KMS-11 (cell line): ENCODE measurements at regions not wholly inside any gene's neighbourhood (a gene's known extent, or its start where the extent isn't known, plus 50 kb on each side); places are given as distances from the start of the nearest gene placed in this dataset.

Experiments used
- H2AFZ ChIP-seq: fragments of 200-600 bp; sonication (generic); 2 replicates; pipeline ENCODE4 v1.6.1; 2016; ENCODE audit warnings: antibody characterized with exemption, mixed run types, low read depth
- H3K27ac ChIP-seq: fragments of 200-600 bp; sonication (generic); 2 replicates; pipeline ENCODE4 v1.6.1; 2016; ENCODE audit warnings: mild to moderate bottlenecking, mixed run types
- H3K27me3 ChIP-seq: fragments of 200-600 bp; sonication (generic); 2 replicates; pipeline ENCODE4 v1.6.1; 2017; ENCODE audit warnings: mild to moderate bottlenecking, low read depth, mixed run types, moderate library complexity; ENCODE audit not compliant: insufficient read depth
- H3K36me3 ChIP-seq: fragments of 200-600 bp; sonication (generic); 2 replicates; pipeline ENCODE4 v1.6.1; 2017; ENCODE audit warnings: mild to moderate bottlenecking, mixed run types; ENCODE audit not compliant: insufficient read depth
- H3K4me1 ChIP-seq: fragments of 200-600 bp; sonication (generic); 2 replicates; pipeline ENCODE4 v1.6.1; 2016; ENCODE audit warnings: mild to moderate bottlenecking, low read depth, mixed run types; ENCODE audit not compliant: poor library complexity, severe bottlenecking
- H3K4me2 ChIP-seq: fragments of 200-600 bp; sonication (generic); 2 replicates; pipeline ENCODE4 v1.7.0; 2016; ENCODE audit warnings: mild to moderate bottlenecking, mixed run types
- H3K4me3 ChIP-seq: fragments of 200-600 bp; sonication (generic); IDR thresholded peaks from 2 replicates; pipeline ENCODE4 v1.6.1; 2017; ENCODE audit warnings: low read depth, low read length, mixed read lengths; ENCODE audit not compliant: insufficient read depth
- H3K79me2 ChIP-seq: fragments of 200-600 bp; sonication (generic); 2 replicates; pipeline ENCODE4 v1.6.1; 2016; ENCODE audit warnings: low read depth, mixed run types; ENCODE audit not compliant: insufficient read depth
- H3K9ac ChIP-seq: fragments of 200-600 bp; sonication (generic); 2 replicates; pipeline ENCODE4 v1.6.1; 2016; ENCODE audit warnings: mild to moderate bottlenecking, mixed run types
- H4K20me1 ChIP-seq: fragments of 200-600 bp; sonication (generic); 2 replicates; pipeline ENCODE4 v1.6.1; 2016; ENCODE audit warnings: mild to moderate bottlenecking, mixed run types; ENCODE audit not compliant: insufficient read depth
- TF ChIP-seq, protein P1 (sequence below): fragments of 200-600 bp; sonication (generic); conservative IDR thresholded peaks from 2 replicates; pipeline ENCODE4 v1.6.1; 2017; ENCODE audit warnings: low read depth, mild to moderate bottlenecking, antibody characterized with exemption, low read length, moderate library complexity, mixed read lengths

DNA sequence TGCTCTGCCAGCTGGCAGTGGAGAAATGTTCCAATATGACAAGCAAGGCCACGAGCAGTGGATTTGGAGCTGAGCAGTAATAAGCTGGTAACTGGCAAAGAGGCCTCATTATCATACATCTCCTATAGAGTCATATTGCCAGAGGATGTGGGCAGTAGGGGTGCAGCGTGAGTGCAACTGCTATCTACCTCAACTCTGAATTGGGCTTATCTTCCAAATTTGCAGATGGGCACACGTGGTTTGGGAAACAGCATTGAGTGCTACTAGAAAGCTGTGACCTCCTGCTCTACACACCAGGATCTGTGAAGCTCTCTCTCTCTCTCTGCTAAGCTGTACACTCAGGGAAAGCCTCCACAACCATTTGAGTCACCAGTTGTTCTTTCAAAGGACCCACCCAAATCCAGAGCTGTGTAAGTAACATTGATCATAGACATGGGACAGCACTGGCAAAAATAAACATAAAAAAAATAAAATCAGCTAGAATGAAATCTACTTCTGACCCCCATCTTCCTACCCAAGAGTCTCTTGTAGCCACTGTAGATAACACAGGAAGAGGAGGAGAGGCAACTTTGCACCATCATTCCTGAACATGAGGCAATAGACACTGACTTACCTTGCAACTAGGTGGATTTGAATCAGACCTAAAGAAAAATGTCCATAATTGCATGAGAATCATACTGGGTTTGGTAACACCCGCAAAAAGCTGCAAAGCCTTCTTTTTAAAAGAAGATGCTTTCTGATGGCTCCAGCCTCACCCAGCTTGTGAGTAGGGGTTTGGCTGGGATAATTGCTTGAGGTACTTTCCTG, 82.9 kb upstream of the THBS1 start:
- H3K4me3 ChIP-seq = no peak overlapping the region
- no peak overlapping the region for H2AFZ ChIP-seq
- H3K4me2 ChIP-seq = no peak overlapping the region
- no peaks in the 10 kb centered on the region for H4K20me1 ChIP-seq
- H3K27ac ChIP-seq = no peak overlapping the region
- TF ChIP-seq, protein P1, sequence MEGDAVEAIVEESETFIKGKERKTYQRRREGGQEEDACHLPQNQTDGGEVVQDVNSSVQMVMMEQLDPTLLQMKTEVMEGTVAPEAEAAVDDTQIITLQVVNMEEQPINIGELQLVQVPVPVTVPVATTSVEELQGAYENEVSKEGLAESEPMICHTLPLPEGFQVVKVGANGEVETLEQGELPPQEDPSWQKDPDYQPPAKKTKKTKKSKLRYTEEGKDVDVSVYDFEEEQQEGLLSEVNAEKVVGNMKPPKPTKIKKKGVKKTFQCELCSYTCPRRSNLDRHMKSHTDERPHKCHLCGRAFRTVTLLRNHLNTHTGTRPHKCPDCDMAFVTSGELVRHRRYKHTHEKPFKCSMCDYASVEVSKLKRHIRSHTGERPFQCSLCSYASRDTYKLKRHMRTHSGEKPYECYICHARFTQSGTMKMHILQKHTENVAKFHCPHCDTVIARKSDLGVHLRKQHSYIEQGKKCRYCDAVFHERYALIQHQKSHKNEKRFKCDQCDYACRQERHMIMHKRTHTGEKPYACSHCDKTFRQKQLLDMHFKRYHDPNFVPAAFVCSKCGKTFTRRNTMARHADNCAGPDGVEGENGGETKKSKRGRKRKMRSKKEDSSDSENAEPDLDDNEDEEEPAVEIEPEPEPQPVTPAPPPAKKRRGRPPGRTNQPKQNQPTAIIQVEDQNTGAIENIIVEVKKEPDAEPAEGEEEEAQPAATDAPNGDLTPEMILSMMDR = no peak
- H3K79me2 ChIP-seq = no peaks in the 10 kb centered on the region
- no peaks in the 10 kb centered on the region for H3K36me3 ChIP-seq
- H3K9ac ChIP-seq = no peak overlapping the region
- peaks cover 26% of the 10 kb centered on the region for H3K4me1 ChIP-seq
- H3K27me3 ChIP-seq = no peaks in the 10 kb centered on the region

- Histone ChIP-seq H3K4me3 (no peak overlapping the region), H3K27me3 (no peaks in the 10 kb centered on the region), H3K27ac (no peak overlapping the region), H3K4me1 (peaks cover 32% of the 10 kb centered on the region), H3K4me2 (no peak overlapping the region), H3K9ac (no peak overlapping the region), H4K20me1 (no peaks in the 10 kb centered on the region), H3K36me3 (no peaks in the 10 kb centered on the region), H3K79me2 (no peaks in the 10 kb centered on the region), H2AFZ (no peak overlapping the region)
- TF ChIP-seq, protein P1 = no peak
These were observed 82.2 kb upstream of the THBS1 start for GRCh38 chr15:39498629-39499028.

DNA sequence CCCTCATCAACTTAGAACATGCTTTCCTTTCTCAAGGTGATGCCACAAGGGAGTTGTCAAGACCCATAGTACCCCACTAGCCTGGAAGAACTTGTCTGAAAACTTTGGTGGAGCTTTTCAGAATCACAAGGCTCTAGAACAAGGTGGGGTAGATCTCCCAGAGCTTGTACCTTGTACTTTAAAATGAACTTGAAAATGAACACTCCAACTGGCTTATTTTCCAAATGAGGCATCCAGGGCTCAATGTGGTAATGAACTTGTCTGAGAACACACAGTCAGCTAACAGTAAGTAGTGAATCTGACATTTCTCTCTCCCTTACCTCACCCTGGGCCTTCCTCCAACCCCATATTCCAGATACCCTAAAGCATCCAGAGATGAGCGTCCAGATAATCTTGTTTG, 81.8 kb upstream of the THBS1 start:
- H3K27ac ChIP-seq = no peak overlapping the region
- no peaks in the 10 kb centered on the region for H4K20me1 ChIP-seq
- H3K27me3 ChIP-seq = no peaks in the 10 kb centered on the region
- H3K4me2 ChIP-seq = no peak overlapping the region
- TF ChIP-seq, protein P1 = no peak
- no peak overlapping the region for H3K9ac ChIP-seq
- H2AFZ ChIP-seq = no peak overlapping the region
- no peaks in the 10 kb centered on the region for H3K36me3 ChIP-seq
- H3K4me1 ChIP-seq = peaks cover 32% of the 10 kb centered on the region
- no peak overlapping the region for H3K4me3 ChIP-seq
- H3K79me2 ChIP-seq = no peaks in the 10 kb centered on the region

GRCh38 chr15:39499681-39500080, 81.2 kb upstream of the THBS1 start:
- Histone ChIP-seq H3K4me1 (peaks cover 32% of the 10 kb centered on the region), H3K27me3 (no peaks in the 10 kb centered on the region), H4K20me1 (no peaks in the 10 kb centered on the region), H3K27ac (no peak overlapping the region), H2AFZ (no peak overlapping the region), H3K9ac (no peak overlapping the region), H3K36me3 (no peaks in the 10 kb centered on the region), H3K4me2 (no peak overlapping the region), H3K79me2 (no peaks in the 10 kb centered on the region), H3K4me3 (no peak overlapping the region)
- TF ChIP-seq, protein P1 = no peak
